ENCODE measurements at regions not wholly inside any gene's neighbourhood (a gene's known extent, or its start where the extent isn't known, plus 50 kb on each side); places are given as distances from the start of the nearest gene placed in this dataset.
"Not testable (repeated sequence)": the region's sequence is repeated elsewhere in the genome, so short reads cannot be mapped to it uniquely, and the experiment has no call there.

DNA sequence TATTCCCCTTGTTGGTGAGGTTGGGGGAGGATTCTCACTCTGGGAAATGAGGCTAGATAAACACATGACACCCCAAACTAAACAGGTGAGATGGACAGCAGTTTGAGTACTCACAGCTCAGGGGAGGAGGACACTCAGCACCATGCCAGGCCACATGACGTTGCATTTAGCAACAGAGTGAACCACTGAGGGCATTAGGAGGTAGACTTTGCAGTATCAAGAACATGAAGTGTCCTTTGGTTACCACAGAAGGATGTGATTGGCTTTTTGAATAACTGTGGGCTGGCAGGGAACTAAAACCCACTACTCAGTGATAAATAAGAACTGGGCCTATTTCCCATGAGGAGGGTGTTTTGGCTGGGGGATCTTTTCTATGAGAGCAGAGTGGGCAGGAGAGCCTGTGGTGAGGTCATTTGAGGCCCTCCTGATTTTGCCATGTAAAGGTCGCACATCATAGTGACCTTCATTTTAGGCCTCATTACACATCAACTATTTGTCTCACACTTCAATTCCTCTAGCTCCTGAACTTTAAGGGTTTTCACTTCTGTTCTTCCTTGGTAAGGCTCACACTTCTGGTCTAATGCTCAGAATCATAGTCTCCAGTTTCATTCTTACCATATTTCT is 89.8 kb upstream of the PRKD1 start:
- no peak overlapping the region for H3K9ac ChIP-seq (ENCODE audit: low read depth, low read length)
- 0 out of 2 replicates have a peak, but pooled peaks cover 2% of the 10 kb centered on the region for H3K9me3 ChIP-seq (ENCODE audit: insufficient read depth, low read depth, low read length)
- WGBS, result 93% methylated on average over 2 of the region's 2 CpGs
- H3K4me3 ChIP-seq (ENCODE audit: low read length), result no peak overlapping the region
- H3K27me3 ChIP-seq (ENCODE audit: insufficient read depth, low read length), result no peaks in the 10 kb centered on the region
- no peaks in the 10 kb centered on the region for H3K4me1 ChIP-seq (ENCODE audit: insufficient read depth, low read length)
- no peak overlapping the region for H3K27ac ChIP-seq (ENCODE audit: low read depth, low read length)
- H3K36me3 ChIP-seq (ENCODE audit: insufficient read depth, low read length), result no peaks in the 10 kb centered on the region

DNA sequence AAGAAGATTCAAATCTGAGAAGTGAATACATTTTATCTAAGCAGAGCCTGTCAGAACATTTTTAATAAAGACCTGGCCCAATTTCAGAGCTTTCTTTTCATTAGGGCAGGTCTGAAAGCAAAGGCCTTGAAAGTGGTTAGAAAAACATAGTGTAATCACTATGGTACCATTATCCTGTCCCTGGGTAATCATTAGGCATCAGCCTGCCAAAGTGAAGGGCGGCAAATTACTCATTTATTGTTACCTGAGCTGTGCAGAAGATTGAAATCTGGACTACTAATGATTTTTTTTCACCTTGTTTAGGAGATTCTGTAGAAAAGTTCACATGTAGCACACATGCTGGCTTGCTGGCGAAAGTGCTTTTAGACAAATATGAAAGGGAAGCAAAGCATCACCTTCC is 92.6 kb upstream of the PRKD1 start:
- no peaks in the 10 kb centered on the region for H3K4me1 ChIP-seq (ENCODE audit: insufficient read depth, low read length)
- no peaks in the 10 kb centered on the region for H3K36me3 ChIP-seq (ENCODE audit: insufficient read depth, low read length)
- H3K27ac ChIP-seq (ENCODE audit: low read depth, low read length), result no peak overlapping the region
- 50% methylated on average over 2 of the region's 2 CpGs for WGBS
- no peaks in the 10 kb centered on the region for H3K27me3 ChIP-seq (ENCODE audit: insufficient read depth, low read length)
- no peak overlapping the region for H3K4me3 ChIP-seq (ENCODE audit: low read length)
- H3K9me3 ChIP-seq (ENCODE audit: insufficient read depth, low read depth, low read length), result peaks cover 19% of the 10 kb centered on the region
- H3K9ac ChIP-seq (ENCODE audit: low read depth, low read length), result no peak overlapping the region

DNA sequence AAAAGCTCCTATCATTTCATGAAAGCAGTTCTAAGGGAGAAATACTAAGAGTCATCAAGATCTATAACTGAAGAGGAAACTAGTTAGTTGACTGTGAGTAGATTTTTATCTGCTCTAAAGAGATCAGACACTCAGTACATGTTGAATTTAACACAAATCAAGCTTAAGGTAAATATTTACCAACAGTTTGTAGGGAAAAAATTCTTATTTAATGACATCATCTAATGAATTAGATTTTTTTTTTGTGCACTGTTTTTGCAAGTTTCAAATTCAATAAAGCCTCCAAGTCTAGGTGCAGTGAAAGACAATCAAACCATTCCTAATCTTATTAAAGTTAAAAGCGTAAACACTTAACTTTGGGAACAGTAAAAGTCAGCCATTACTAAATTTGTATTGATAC is 93.0 kb upstream of the PRKD1 start:
- Histone ChIP-seq H3K27ac (ENCODE audit: low read depth, low read length) (no peak overlapping the region), H3K4me3 (ENCODE audit: low read length) (no peak overlapping the region), H3K9ac (ENCODE audit: low read depth, low read length) (no peak overlapping the region), H3K27me3 (ENCODE audit: insufficient read depth, low read length) (no peaks in the 10 kb centered on the region), H3K4me1 (ENCODE audit: insufficient read depth, low read length) (no peaks in the 10 kb centered on the region), H3K9me3 (ENCODE audit: insufficient read depth, low read depth, low read length) (peaks cover 19% of the 10 kb centered on the region), H3K36me3 (ENCODE audit: insufficient read depth, low read length) (no peaks in the 10 kb centered on the region)
- 100% methylated on average over 1 of the region's 1 CpG for WGBS

DNA sequence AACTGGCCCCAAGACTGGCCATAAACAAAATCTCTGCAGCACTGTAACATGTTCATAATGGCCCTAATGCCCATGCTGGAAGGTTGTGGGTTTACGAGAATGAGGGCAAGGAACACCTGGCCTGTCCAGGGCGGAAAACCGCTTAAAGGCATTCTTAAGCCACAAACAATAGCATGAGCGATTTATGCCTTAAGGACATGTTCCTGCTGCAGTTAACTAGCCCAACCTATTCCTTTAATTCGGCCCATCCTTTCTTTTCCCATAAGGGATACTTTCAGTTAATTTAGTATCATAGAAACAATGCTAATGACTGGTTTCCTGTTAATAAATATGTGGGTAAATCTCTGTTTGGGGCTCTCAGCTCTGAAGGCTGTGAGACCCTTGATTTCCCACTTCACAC is 95.7 kb upstream of the PRKD1 start:
- H3K36me3 ChIP-seq (ENCODE audit: insufficient read depth, low read length); H3K27ac ChIP-seq (ENCODE audit: low read depth, low read length); H3K9ac ChIP-seq (ENCODE audit: low read depth, low read length); H3K4me3 ChIP-seq (ENCODE audit: low read length); H3K27me3 ChIP-seq (ENCODE audit: insufficient read depth, low read length); H3K4me1 ChIP-seq (ENCODE audit: insufficient read depth, low read length): not testable (repeated sequence)
- 96% methylated on average over 5 of the region's 5 CpGs for WGBS
- H3K9me3 ChIP-seq (ENCODE audit: insufficient read depth, low read depth, low read length), result peaks cover 19% of the 10 kb centered on the region

DNA sequence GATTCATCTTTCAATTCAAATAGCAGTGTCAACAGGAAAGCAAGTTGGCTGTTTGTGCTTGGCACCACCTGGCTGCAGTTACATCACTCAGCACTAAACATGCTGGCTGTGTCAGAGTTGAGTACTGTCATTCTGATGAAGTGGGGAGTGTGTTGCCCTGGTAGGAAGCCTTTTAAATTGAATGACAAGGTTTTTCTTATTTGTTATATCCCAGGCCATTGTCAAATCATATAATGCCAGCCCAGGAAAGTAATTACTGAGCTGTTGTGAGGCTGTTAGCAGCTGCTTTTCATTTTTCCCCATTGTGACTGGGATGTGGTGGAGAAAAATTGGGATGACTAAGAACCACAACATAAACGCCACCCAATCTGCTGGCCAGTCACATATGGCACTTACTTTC is 106.5 kb upstream of the PRKD1 start:
- no peaks in the 10 kb centered on the region; the same call in 1 of the 2 replicates for H3K9me3 ChIP-seq (ENCODE audit: insufficient read depth, low read depth, low read length)
- WGBS, result no CpG with 5 or more reads among the region's 1 CpG
- H3K27me3 ChIP-seq (ENCODE audit: insufficient read depth, low read length), result no peaks in the 10 kb centered on the region

DNA sequence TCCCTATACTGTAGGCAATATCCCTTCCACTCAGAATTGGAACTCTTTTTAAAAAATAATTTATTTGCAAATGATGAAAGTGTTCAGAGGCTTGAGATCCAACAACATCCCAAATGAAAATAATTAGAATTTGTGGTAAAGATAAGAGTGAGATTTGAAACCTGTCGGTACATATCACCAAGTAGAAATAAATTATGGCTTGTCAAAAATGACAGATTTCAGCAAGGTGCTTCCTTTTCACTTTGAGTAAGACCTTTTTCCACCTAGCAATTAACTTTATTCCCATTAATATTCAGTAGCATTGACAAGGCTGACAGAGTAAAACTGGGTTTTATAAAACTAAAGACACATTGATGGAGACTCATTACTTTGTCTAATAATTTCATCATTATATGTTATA is 107.7 kb upstream of the PRKD1 start:
- Histone ChIP-seq H3K4me1 (ENCODE audit: insufficient read depth, low read length) (peaks cover 9% of the 10 kb centered on the region; the same call in 1 of the 2 replicates), H3K36me3 (ENCODE audit: insufficient read depth, low read length) (no peaks in the 10 kb centered on the region), H3K9ac (ENCODE audit: low read depth, low read length) (no peak overlapping the region), H3K27ac (ENCODE audit: low read depth, low read length) (no peak overlapping the region), H3K27me3 (ENCODE audit: insufficient read depth, low read length) (no peaks in the 10 kb centered on the region), H3K4me3 (ENCODE audit: low read length) (no peak overlapping the region), H3K9me3 (ENCODE audit: insufficient read depth, low read depth, low read length) (no peaks in the 10 kb centered on the region; the same call in 1 of the 2 replicates)
- WGBS, result 100% methylated on average over 1 of the region's 1 CpG

More for the DNA sequence above, 106.5 kb upstream of the PRKD1 start:
- Histone ChIP-seq H3K27ac (ENCODE audit: low read depth, low read length) (no peak overlapping the region; the same call in 1 of the 2 replicates), H3K4me3 (ENCODE audit: low read length) (no peak overlapping the region), H3K4me1 (ENCODE audit: insufficient read depth, low read length) (peaks cover 9% of the 10 kb centered on the region; the same call in 1 of the 2 replicates), H3K9ac (ENCODE audit: low read depth, low read length) (no peak overlapping the region), H3K36me3 (ENCODE audit: insufficient read depth, low read length) (no peaks in the 10 kb centered on the region)

DNA sequence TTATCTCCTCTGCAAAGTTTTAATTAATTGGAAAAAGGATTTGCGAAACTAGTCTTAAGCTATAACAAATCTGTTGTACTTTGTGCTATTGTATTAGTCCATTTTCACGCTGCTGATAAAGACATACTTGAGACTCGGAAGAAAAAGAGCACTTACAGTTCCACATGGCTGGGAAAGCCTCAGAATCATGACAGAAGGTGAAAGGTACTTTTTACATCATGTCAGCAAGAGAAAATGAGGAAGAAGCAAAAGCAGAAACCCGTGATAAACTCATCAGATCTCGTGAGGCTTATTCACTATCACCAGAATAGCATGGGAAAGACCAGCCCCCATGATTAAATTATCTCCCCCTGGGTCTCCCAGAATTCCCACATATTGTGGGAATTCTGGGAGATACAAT is 118.1 kb upstream of the PRKD1 start:
- H3K27ac ChIP-seq (ENCODE audit: low read depth, low read length), result no peak overlapping the region
- no peak overlapping the region for H3K4me3 ChIP-seq (ENCODE audit: low read length)
- H3K27me3 ChIP-seq (ENCODE audit: insufficient read depth, low read length), result no peaks in the 10 kb centered on the region
- H3K4me1 ChIP-seq (ENCODE audit: insufficient read depth, low read length), result no peaks in the 10 kb centered on the region
- H3K36me3 ChIP-seq (ENCODE audit: insufficient read depth, low read length), result no peaks in the 10 kb centered on the region
- no peak overlapping the region for H3K9ac ChIP-seq (ENCODE audit: low read depth, low read length)
- 94% methylated on average over 5 of the region's 5 CpGs for WGBS
- no peaks in the 10 kb centered on the region for H3K9me3 ChIP-seq (ENCODE audit: insufficient read depth, low read depth, low read length)

DNA sequence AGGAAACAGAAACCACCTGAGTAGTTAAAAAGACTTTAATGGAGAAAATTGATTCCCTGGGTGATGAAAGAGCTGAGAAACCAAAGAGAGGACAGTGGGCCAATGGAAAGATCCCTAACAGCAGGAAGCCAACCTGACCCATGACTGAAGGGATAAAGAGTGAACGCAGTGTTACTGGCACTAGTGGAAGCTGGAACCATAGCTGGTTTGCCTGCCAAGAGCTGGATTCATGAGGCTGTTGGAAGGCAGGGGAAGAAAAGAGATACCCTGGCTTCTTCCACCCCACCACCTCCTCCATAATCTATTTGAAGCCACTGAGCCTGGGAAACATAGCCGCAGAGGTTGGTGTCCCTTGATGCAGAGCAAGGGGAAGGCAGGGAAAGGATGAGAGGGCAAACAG is 125.5 kb upstream of the PRKD1 start:
- WGBS, result 97% methylated on average over 2 of the region's 2 CpGs
- no peak overlapping the region for H3K27ac ChIP-seq (ENCODE audit: low read depth, low read length)

DNA sequence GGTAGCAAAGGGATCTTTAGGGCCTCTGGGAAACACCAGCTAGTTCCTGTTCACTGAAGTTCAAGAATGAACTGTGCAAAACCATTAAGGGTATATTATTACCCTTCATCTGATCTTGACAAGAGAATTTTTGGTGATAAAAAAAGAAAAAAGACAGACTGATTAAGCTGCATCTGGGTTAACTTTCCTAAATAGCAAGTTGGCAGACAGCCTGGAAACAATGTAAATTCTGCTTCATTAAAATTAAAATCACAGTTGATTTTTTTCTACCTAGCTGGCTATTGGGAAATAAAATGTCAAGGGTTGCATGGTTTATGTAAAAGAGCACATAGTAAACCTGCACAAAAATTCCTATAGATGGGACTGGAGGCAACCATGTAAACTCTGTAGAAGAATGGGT is 126.6 kb upstream of the PRKD1 start:
- no peaks in the 10 kb centered on the region for H3K9me3 ChIP-seq (ENCODE audit: insufficient read depth, low read depth, low read length)
- H3K36me3 ChIP-seq (ENCODE audit: insufficient read depth, low read length), result no peaks in the 10 kb centered on the region
- no peaks in the 10 kb centered on the region for H3K27me3 ChIP-seq (ENCODE audit: insufficient read depth, low read length)
- no peak overlapping the region for H3K4me3 ChIP-seq (ENCODE audit: low read length)
- no peak overlapping the region for H3K27ac ChIP-seq (ENCODE audit: low read depth, low read length)
- H3K9ac ChIP-seq (ENCODE audit: low read depth, low read length), result no peak overlapping the region
- H3K4me1 ChIP-seq (ENCODE audit: insufficient read depth, low read length), result no peaks in the 10 kb centered on the region

More for the DNA sequence above, 125.5 kb upstream of the PRKD1 start:
- Histone ChIP-seq H3K9me3 (ENCODE audit: insufficient read depth, low read depth, low read length) (no peaks in the 10 kb centered on the region), H3K4me1 (ENCODE audit: insufficient read depth, low read length) (no peaks in the 10 kb centered on the region), H3K9ac (ENCODE audit: low read depth, low read length) (no peak overlapping the region), H3K4me3 (ENCODE audit: low read length) (no peak overlapping the region), H3K36me3 (ENCODE audit: insufficient read depth, low read length) (no peaks in the 10 kb centered on the region), H3K27me3 (ENCODE audit: insufficient read depth, low read length) (no peaks in the 10 kb centered on the region)

DNA sequence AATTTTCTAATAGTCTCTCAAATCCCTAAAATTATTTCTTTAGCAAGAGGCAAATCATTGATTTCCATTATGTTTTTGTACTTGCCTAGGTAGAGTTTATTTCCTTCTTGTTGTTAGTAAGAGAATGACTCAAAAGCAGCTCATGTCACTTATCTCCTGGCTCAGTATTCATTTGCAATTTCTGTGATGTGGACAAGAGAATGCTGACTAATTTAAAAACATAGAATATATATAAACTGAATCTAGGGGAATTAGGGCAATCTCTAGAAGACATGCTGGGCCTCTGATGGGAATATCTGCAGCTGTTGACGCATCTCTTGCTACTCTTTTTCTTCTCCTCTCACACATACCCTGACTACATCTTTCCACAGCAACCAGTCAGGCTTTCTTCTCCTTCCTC is 130.8 kb upstream of the PRKD1 start:
- H3K9me3 ChIP-seq (ENCODE audit: insufficient read depth, low read depth, low read length), result no peaks in the 10 kb centered on the region
- no peaks in the 10 kb centered on the region for H3K4me1 ChIP-seq (ENCODE audit: insufficient read depth, low read length)
- no peak overlapping the region for H3K27ac ChIP-seq (ENCODE audit: low read depth, low read length)
- H3K9ac ChIP-seq (ENCODE audit: low read depth, low read length), result no peak overlapping the region
- WGBS, result 98% methylated on average over 1 of the region's 1 CpG
- H3K27me3 ChIP-seq (ENCODE audit: insufficient read depth, low read length), result no peaks in the 10 kb centered on the region
- no peaks in the 10 kb centered on the region for H3K36me3 ChIP-seq (ENCODE audit: insufficient read depth, low read length)
- H3K4me3 ChIP-seq (ENCODE audit: low read length), result no peak overlapping the region

DNA sequence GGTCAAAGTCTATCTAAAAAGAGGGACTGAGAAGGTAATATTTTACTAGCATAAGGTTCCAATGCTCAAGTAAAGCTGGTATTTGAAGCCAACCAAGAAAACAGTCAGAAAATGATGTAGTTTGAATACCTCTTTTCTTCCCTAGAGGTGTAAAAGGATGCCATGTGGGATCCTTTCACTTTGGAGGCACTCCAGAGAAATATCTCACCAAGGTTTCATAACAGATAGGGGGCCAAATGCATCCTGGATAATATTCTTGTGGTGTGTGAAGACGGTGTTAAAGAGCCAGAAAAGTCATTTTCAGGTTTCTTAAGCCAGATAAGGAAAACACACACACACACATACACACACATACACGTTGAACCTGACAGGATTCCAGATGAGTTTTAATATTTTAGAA is 136.1 kb upstream of the PRKD1 start:
- H3K27ac ChIP-seq (ENCODE audit: low read depth, low read length), result no peak overlapping the region
- H3K27me3 ChIP-seq (ENCODE audit: insufficient read depth, low read length), result no peaks in the 10 kb centered on the region
- no peaks in the 10 kb centered on the region for H3K36me3 ChIP-seq (ENCODE audit: insufficient read depth, low read length)
- no peak overlapping the region for H3K9ac ChIP-seq (ENCODE audit: low read depth, low read length)
- no CpG with 5 or more reads among the region's 2 CpGs for WGBS
- H3K9me3 ChIP-seq (ENCODE audit: insufficient read depth, low read depth, low read length), result no peaks in the 10 kb centered on the region
- no peaks in the 10 kb centered on the region for H3K4me1 ChIP-seq (ENCODE audit: insufficient read depth, low read length)
- no peak overlapping the region for H3K4me3 ChIP-seq (ENCODE audit: low read length)

DNA sequence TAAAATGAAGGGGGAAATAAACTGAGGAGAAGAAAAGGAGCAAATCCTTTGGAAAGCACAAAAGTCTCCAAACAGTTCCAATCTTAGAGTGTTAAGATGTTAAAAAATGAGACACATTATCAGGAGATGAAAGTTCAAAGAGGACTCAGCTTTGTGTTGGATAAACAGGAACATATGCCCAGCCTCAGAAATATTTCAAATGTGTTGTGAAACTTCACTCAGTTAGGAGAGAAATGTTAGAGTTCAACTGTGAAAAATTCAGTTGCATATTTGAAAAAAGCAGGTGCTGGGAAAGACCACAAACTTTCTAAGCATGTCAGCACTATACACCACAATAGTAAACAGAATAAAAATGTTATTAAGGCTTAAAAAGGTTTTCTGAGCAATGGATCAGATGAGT is 136.8 kb upstream of the PRKD1 start:
- Histone ChIP-seq H3K36me3 (ENCODE audit: insufficient read depth, low read length) (no peaks in the 10 kb centered on the region), H3K27me3 (ENCODE audit: insufficient read depth, low read length) (no peaks in the 10 kb centered on the region), H3K9me3 (ENCODE audit: insufficient read depth, low read depth, low read length) (no peaks in the 10 kb centered on the region), H3K4me3 (ENCODE audit: low read length) (no peak overlapping the region), H3K4me1 (ENCODE audit: insufficient read depth, low read length) (no peaks in the 10 kb centered on the region), H3K27ac (ENCODE audit: low read depth, low read length) (no peak overlapping the region), H3K9ac (ENCODE audit: low read depth, low read length) (no peak overlapping the region)
